K562 (cell line): ENCODE measurements at regions not wholly inside any gene's neighbourhood (a gene's known extent, or its start where the extent isn't known, plus 50 kb on each side); places are given as distances from the start of the nearest gene placed in this dataset.

ENCODE experiments used
- ATAC-seq: fragments of 200-7000 bp; cut with Tn5 transposase; 3 replicates; pipeline ENCODE4 v1.9.1; 2020; ENCODE audit warnings: moderate library complexity
- BruUV-seq: library from RNA; stranded (reverse); fragments of 400-500 nt; replicated peaks from 2 replicates; lab custom pipeline; 2021; lab: Mats Ljungman, UMichigan
- CTCF ChIA-PET: fragments of 300-600 bp; formaldehyde crosslinking; extraction: SDS; loops from one replicate; lab custom pipeline; 2021; ENCODE audit warnings: low intra/inter-chr PET ratio; lab: Yijun Ruan, JAX
- POLR2A ChIA-PET: fragments of 300-600, 350-650 bp; sonication (Branson Sonifier 250); formaldehyde crosslinking; extraction: SDS; loops from one replicate; lab custom pipeline; 2021; ENCODE audit warnings: antibody characterized with exemption, inconsistent platforms; lab: Yijun Ruan, JAX
- DNase-seq, 4 experiments: peaks; one replicate each; pipeline versions ENCODE4 v3.0.0 to v3.0.0-alpha.2; 2011 to 2018; ENCODE audit warnings: low spot score in 3 of 4, mixed read lengths in 3 of 4; ENCODE audit errors: extremely low read depth in 1 of 4
- FAIRE-seq: peaks from 2 replicates; lab custom pipeline; 2011; peaks lifted over from hg19 to GRCh38; lab: Jason Lieb, UNC
- H2AFZ ChIP-seq: 2 replicates; pipeline ENCODE4 v1.6.0; 2011; ENCODE audit warnings: low read depth, low read length, control low read depth, inconsistent platforms
- H3K27ac ChIP-seq: fragments of 200-600 bp; 3 replicates; pipeline ENCODE4 v1.8.0; 2011; ENCODE audit warnings: low read depth, mild to moderate bottlenecking, control low read depth, inconsistent platforms, low read length, moderate library complexity, mixed read lengths; ENCODE audit errors: extremely low read depth
- H3K27me3 ChIP-seq, 2 experiments: fragments of 300-600 bp in 1 of 2; 2 replicates in 1 of 2; 3 replicates in 1 of 2; pipeline versions ENCODE4 v1.6.0 to v1.8.0; 2011; ENCODE audit warnings: inconsistent platforms in 2 of 2, low read length in 2 of 2, mild to moderate bottlenecking in 1 of 2, mixed read lengths in 1 of 2, moderate library complexity in 1 of 2; ENCODE audit not compliant: control insufficient read depth in 2 of 2, insufficient read depth in 2 of 2
- H3K36me3 ChIP-seq: fragments of 300-600 bp; 3 replicates; pipeline ENCODE4 v1.8.0; 2011; ENCODE audit warnings: mild to moderate bottlenecking, low read length, inconsistent platforms; ENCODE audit not compliant: control insufficient read depth, insufficient read depth
- H3K4me1 ChIP-seq, 2 experiments: fragments of 200-600 bp in 1 of 2; replicated peaks in 1 of 2; 2 replicates in 1 of 2; 3 replicates in 1 of 2; pipeline versions ENCODE4 v1.5.1 to v1.8.0; 2011; ENCODE audit warnings: inconsistent platforms in 2 of 2, low read length in 2 of 2, mild to moderate bottlenecking in 1 of 2, mixed read lengths in 1 of 2, moderate library complexity in 1 of 2; ENCODE audit not compliant: control insufficient read depth in 2 of 2, insufficient read depth in 2 of 2
- H3K4me2 ChIP-seq: 2 replicates; pipeline ENCODE4 v1.6.1; 2011; ENCODE audit warnings: low read length, control low read depth, inconsistent platforms, mixed read lengths; ENCODE audit not compliant: insufficient read depth
- H3K4me3 ChIP-seq: fragments of 200-600 bp; sonication (generic), shearing (Covaris generic); 2 replicates; pipeline ENCODE4 v1.5.1; 2016; ENCODE audit warnings: control low read depth, inconsistent platforms
- H3K79me2 ChIP-seq: fragments of 200-600 bp; 3 replicates; pipeline ENCODE4 v1.8.0; 2011; ENCODE audit warnings: low read length, inconsistent platforms; ENCODE audit not compliant: control insufficient read depth, insufficient read depth
- H3K9ac ChIP-seq, 2 experiments: 2 replicates each; pipeline versions ENCODE4 v1.6.0 to v1.6.1; 2011; ENCODE audit warnings: low read depth in 2 of 2, low read length in 2 of 2, control low read depth in 1 of 2, inconsistent platforms in 1 of 2, mild to moderate bottlenecking in 1 of 2, mixed read lengths in 1 of 2; ENCODE audit not compliant: insufficient read depth in 1 of 2
- H3K9me1 ChIP-seq: one replicate; pipeline ENCODE4 v1.6.0; 2011; ENCODE audit warnings: inconsistent platforms, mild to moderate bottlenecking, low read length, moderate library complexity; ENCODE audit not compliant: control insufficient read depth, insufficient read depth
- H3K9me3 ChIP-seq: replicated peaks from 2 replicates; pipeline ENCODE4 v1.5.1; 2011; ENCODE audit warnings: low read depth, low read length, inconsistent platforms; ENCODE audit not compliant: control insufficient read depth, insufficient read depth
- H4K20me1 ChIP-seq: replicated peaks from 2 replicates; pipeline ENCODE4 v1.6.1; 2011; ENCODE audit warnings: low read length, inconsistent platforms, mixed read lengths; ENCODE audit not compliant: control insufficient read depth, insufficient read depth
- C11orf30 ChIP-seq: fragments of 450-650 bp; IDR thresholded peaks from 2 replicates; pipeline ENCODE4 v1.6.1; 2016; ENCODE audit warnings: low read depth, mild to moderate bottlenecking
- ETV6 ChIP-seq, 3 experiments: fragments of 150-350 bp in 1 of 3; sonication (generic) in 1 of 3; formaldehyde crosslinking in 1 of 3; IDR thresholded peaks; 2 replicates each; pipeline versions ENCODE4 v1.6.1 to v1.8.0; 2014 to 2022; ENCODE audit warnings: borderline replicate concordance in 2 of 3, low read depth in 2 of 3, antibody characterized with exemption in 1 of 3, low read length in 1 of 3, mild to moderate bottlenecking in 1 of 3, missing genetic modification reagents in 1 of 3
- KDM1A ChIP-seq, 2 experiments: fragments of 450-650 bp; IDR thresholded peaks; 2 replicates each; pipeline ENCODE4 v1.6.1; 2016; ENCODE audit warnings: mild to moderate bottlenecking in 2 of 2
- KLF10 ChIP-seq: fragments of 250-450 bp; sonication (Bioruptor Pico); IDR thresholded peaks from 2 replicates; pipeline ENCODE4 v1.6.1; 2021; ENCODE audit warnings: matching md5 sums
- MCM7 ChIP-seq, 2 experiments: fragments of 450-650 bp; IDR thresholded peaks; 2 replicates each; pipeline ENCODE4 v1.6.1; 2016 to 2018
- MECOM ChIP-seq: fragments of 250-450 bp; sonication (Bioruptor Pico); IDR thresholded peaks from 2 replicates; pipeline ENCODE4 v1.8.0; 2022; ENCODE audit warnings: inconsistent platforms
- NR2C2 ChIP-seq, 2 experiments: fragments of 200-800 bp in 1 of 2; sonication (Bioruptor generic) in 1 of 2; sonication (generic) in 1 of 2; formaldehyde crosslinking in 1 of 2; IDR thresholded peaks; 2 replicates each; pipeline versions ENCODE4 v1.6.1 to v1.8.0; 2016 to 2022; ENCODE audit warnings: mild to moderate bottlenecking in 1 of 2, missing compliant biosample characterization in 1 of 2, missing genetic modification characterization in 1 of 2, missing genetic modification reagents in 1 of 2
- PHF20 ChIP-seq: fragments of 450-650 bp; IDR thresholded peaks from 2 replicates; pipeline ENCODE4 v1.6.1; 2018; ENCODE audit not compliant: partially characterized antibody
- POLR3G ChIP-seq: IDR thresholded peaks from 2 replicates; pipeline ENCODE4 v1.6.1; 2011; ENCODE audit not compliant: insufficient read length, insufficient replicate concordance; ENCODE audit errors: extremely low read depth
- PRPF4 ChIP-seq: fragments of 200-400 bp; formaldehyde crosslinking; IDR thresholded peaks from one replicate; pipeline ENCODE4 v1.6.1; 2017; ENCODE audit warnings: low read length, low read depth, mild to moderate bottlenecking; ENCODE audit not compliant: insufficient read depth, poor library complexity, severe bottlenecking
- RB1 ChIP-seq: fragments of 450-650 bp; IDR thresholded peaks from 2 replicates; pipeline ENCODE4 v1.6.1; 2017; ENCODE audit warnings: low read depth, mild to moderate bottlenecking
- SAFB2 ChIP-seq: fragments of 200-400 bp; formaldehyde crosslinking; IDR thresholded peaks from 2 replicates; pipeline ENCODE4 v1.6.1; 2018; ENCODE audit warnings: borderline replicate concordance, low read length, low read depth, moderate library complexity; ENCODE audit not compliant: severe bottlenecking
- TCF7L2 ChIP-seq: fragments of 150-350 bp; IDR thresholded peaks from 2 replicates; pipeline ENCODE4 v1.6.1; 2016; ENCODE audit warnings: low read depth, mild to moderate bottlenecking, low read length, moderate library complexity
- ZNF384 ChIP-seq: IDR thresholded peaks from 2 replicates; pipeline ENCODE4 v1.6.1; 2012; ENCODE audit warnings: low read depth, low read length, improper control_type of control experiment
- ZNF766 ChIP-seq: fragments of 200-800 bp; sonication (Bioruptor generic); conservative IDR thresholded peaks from 2 replicates; pipeline ENCODE4 v1.6.1; 2016; ENCODE audit warnings: missing genetic modification characterization, missing compliant biosample characterization
- ZNF778 ChIP-seq: fragments of 450-650 bp; formaldehyde crosslinking; IDR thresholded peaks from 2 replicates; pipeline ENCODE4 v1.4.0; 2020; ENCODE audit warnings: mild to moderate bottlenecking, moderate library complexity
- WGBS: fragments of 100-300 bp; shearing (Covaris generic); methylation state at CpG from one replicate; pipeline ENCODE4 v1.1.6; 2016; ENCODE audit warnings: low coverage, mixed read lengths; ENCODE audit not compliant: insufficient coverage; ENCODE audit errors: missing lambda C conversion rate; 5-methylcytosine and 5-hydroxymethylcytosine counted together
- in situ Hi-C: fragments of 300-500 bp; cut with MboI; formaldehyde crosslinking; loops from 4 replicates; pipeline ENCODE4 v1.15.0; 2018; ENCODE audit warnings: inconsistent platforms, mixed read lengths
- intact Hi-C: fragments of 100-400 bp; cut with micrococcal nuclease; formaldehyde crosslinking; loops from 2 replicates; pipeline ENCODE4 v1.14.2; 2022
- TF ChIP-seq, protein P1 (sequence below): IDR thresholded peaks from 2 replicates; pipeline ENCODE4 v1.6.1; 2016; ENCODE audit warnings: missing genetic modification characterization, missing compliant biosample characterization

DNA sequence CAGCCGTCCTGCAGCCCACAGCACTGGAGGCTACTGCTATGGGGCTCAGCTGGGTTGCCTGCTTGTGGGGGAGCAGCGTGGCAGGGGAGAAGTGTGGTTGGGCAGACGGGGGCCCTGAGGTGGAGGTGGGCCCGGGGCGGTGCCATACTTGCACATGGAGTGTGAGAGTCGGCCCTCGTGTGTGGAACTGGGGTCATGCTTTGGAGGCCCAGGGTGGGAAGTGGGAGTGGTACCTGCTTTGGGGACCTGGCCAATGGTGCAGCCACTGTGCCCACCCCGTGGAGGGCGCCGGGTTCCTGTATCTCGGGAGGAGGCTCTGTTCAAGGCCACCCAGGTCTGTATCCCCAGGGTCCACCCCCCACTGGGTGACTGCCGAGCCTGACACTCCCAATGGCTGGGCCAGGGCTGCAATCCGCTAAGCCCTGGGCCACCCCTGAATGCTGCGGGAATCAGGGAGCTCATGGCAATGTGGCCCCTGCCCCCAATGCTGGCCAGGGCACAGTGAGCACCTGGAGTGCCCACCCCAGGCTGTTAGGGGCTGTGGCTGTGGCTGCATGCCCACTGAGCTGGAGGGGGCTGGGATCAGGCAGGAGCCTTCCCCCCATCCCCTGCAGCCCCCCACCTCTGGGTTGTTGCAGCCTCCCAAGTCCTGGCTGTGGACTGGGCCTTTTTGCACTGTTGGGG is 157.9 kb upstream of the SLC38A2 start:
- Histone ChIP-seq H3K9me3 (no peaks in the 10 kb centered on the region; the same call in 1 of the 2 replicates), H2AFZ (no peak overlapping the region), H4K20me1 (no peaks in the 10 kb centered on the region), H3K4me2 (no peak overlapping the region), H3K9ac (no peak overlapping the region), H3K79me2 (no peaks in the 10 kb centered on the region), H3K4me3 (no peak overlapping the region), H3K27ac (no peak overlapping the region), H3K36me3 (no peaks in the 10 kb centered on the region), H3K4me1 (peaks cover 12 to 14% of the 10 kb centered on the region in 2 experiments; a peak in 4 of 5 replicates), H3K27me3 (no peaks in the 10 kb centered on the region), H3K9me1 (no peaks in the 10 kb centered on the region)
- intact Hi-C loops (no loop called here), in situ Hi-C loops (no loop called here)
- ATAC-seq: no peak
- BruUV-seq: no TSS peak
- ChIA-PET POLR2A (no interaction called here), CTCF (no interaction called here)
- no peak for FAIRE-seq
- no peak for DNase-seq
- TF ChIP-seq SAFB2 (no peak), PRPF4 (no peak), ETV6 (IDR thresholded peaks at IDR 0.05; ENCODE audit: borderline replicate concordance in 1 of 2, low read depth in 2 of 2, low read length in 1 of 2) (no peak), ETV6 (CRISPR knock-in tag; IDR thresholded peaks at IDR 0.05; ENCODE audit: borderline replicate concordance) (no peak), ZNF778 (CRISPR knock-in tag) (no peak), MECOM (CRISPR knock-in tag) (no peak), MCM7 (IDR thresholded peaks at IDR 0.05) (no peak), PHF20 (no peak), POLR3G (no peak), KLF10 (CRISPR knock-in tag) (no peak), RB1 (no peak), C11orf30 (no peak), NR2C2 (CRISPR knock-in tag; IDR thresholded peaks at IDR 0.05) (no peak), NR2C2 (tag; IDR thresholded peaks at IDR 0.05) (no peak), ZNF766 (CRISPR knock-in tag) (no peak), ZNF384 (no peak), TCF7L2 (no peak), KDM1A (IDR thresholded peaks at IDR 0.05) (no peak)
- TF ChIP-seq, protein P1, sequence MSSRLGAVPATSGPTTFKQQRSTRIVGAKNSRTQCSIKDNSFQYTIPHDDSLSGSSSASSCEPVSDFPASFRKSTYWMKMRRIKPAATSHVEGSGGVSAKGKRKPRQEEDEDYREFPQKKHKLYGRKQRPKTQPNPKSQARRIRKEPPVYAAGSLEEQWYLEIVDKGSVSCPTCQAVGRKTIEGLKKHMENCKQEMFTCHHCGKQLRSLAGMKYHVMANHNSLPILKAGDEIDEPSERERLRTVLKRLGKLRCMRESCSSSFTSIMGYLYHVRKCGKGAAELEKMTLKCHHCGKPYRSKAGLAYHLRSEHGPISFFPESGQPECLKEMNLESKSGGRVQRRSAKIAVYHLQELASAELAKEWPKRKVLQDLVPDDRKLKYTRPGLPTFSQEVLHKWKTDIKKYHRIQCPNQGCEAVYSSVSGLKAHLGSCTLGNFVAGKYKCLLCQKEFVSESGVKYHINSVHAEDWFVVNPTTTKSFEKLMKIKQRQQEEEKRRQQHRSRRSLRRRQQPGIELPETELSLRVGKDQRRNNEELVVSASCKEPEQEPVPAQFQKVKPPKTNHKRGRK: no peak
- WGBS: 71% methylated on average over 14 of the region's 14 CpGs
